ENCODE measurements at regions not wholly inside any gene's neighbourhood (a gene's known extent, or its start where the extent isn't known, plus 50 kb on each side); places are given as distances from the start of the nearest gene placed in this dataset.

DNA sequence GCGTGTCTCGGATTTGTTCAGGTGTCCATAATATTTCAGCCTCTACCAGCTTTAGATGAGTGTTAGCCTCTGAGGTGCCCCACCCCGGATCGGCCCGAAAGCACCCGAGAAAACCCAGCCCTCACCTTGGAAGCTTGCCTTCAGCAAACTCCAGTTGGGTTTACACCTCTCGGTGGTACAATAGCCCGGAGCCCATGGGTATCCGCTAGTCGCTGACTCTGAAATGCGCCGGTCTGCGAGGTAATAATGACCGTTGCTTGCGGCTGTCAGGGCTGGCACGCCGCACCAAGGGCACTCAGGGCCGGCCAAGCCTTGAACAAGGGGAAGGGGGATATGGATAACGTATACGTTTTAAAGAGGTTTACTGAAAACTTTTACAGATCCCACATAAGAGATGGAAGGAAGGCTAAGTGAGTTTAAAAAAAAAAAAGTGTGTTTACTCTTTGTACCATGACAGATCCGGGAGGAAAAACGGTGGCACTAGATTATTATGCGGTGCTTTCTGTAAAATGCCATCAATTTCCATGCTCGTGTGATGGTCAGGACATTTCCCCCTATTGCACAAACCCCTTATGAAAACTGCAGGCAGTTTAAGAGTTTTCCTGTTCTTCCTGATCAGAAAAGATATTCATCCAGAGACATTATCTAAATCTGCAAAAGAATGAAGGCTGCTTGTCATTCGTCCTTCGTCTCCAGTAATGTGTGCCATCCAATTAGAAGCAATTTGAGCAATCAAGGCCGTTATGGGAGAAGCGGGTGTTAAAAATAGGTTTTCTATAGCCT lies 124.2 kb downstream of the TMEM161B start:
- no peak for DNase-seq (ENCODE audit: low spot score)

DNA sequence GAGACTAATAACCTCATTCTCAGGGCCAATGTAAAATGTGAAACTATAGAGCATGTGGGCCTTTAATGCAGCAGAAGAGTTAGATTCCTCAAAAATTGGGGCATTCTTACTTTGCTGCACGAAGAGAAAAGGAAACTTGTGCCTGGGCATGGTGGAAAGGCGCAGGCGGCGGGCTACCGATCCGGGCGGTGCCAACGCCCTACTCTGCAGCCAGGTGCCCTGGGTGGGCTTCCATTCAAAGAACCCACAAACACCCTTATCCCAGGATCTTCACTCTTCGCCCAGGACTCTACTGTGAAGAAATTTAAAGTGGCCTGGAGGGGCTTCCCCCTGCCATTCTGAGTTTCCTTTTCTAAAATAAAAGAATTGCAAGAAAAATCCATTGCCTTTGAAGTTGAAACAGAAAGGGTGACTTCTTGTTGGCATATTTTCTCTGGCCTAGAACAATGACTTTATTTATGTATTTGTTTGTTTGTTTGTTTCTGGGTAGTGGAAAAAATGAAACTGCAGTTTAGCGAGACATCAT lies 124.9 kb downstream of the TMEM161B start:
- no peak for DNase-seq (ENCODE audit: low spot score)

DNA sequence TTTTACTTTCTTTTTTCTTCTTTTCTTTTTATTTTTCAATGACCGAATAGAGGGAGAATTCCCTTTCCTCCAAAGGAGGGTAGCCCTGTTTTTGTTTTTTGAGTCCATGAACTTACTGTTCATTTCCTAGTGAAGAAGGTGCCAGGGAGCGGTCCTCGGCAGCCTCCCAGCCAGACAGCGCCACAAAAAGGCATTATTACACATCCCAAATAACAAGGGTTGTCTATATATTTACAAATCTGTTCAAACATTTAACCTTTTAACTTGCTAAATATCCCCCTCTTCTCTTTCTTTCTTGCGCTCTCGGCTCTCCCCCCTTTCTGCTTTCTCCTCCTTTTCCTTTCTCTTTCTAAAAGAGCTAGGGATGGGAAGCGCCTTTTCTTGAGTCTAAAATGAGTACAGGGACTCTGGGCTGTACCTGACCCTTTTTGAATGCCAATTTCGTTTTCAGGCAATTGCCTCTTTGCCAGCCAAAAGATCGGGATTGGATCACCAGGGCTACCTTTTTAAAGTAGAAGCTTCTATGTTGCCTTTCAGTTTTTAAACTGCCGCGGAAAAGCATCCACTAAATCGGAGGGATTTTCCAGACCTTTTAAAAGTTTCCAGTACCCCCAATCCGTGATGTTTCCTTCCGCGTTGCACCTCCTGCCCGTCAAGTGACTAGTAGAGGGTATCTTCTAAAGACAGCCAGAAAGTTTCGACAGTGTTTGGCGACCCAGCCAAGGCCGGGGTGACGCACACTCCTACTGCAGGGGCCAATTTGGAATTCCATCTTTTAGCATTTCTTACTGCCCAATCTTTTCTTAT lies 125.6 kb downstream of the TMEM161B start:
- no peak for DNase-seq (ENCODE audit: low spot score)

- DNase-seq (ENCODE audit: low spot score) = no peak
Measured at GRCh38 chr5:88142636-88142885, 126.1 kb downstream of the TMEM161B start.

DNA sequence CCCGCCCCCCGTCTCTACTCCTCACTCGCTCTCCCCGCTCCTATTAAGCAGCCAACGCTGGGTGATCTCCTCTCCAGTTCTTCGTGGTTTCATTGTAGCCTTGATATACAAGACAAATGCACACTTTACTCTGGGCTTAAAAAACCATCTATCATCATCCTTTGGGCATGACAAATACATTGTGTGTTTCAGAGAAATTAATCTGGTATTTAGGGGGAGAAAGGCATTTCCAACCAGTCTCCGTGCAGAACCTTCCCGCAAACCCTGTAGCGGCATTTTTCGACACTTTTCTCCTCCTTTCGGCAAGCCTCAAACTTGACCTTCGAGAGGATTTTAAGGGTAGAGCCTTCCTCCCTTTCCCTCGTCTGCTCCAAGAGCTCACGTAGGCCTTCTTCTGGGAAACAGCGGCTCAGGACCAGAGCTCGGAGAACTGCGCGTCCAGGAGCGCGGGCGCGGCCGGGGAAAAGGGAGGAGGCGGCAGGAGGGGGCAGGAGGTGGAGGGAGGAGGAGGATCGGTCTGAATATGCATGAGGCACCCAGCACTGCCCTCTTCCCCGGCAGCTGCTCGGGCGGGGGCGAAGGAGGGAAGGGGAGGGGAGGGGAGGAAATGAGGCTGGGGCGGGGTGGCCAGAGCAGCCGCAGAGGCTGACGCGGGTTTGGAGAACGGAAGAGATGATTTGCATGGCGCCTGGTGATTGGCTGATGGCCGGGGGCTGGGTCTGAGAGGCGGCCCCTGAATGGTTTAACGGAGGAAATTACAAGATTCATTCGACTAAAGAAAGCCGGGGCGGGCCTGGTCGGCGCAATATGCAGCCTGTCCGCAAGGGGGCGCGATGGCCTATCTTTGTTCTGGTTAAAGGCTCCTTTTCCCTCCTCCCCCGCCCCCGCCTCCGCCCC lies 127.5 kb downstream of the TMEM161B start:
- DNase-seq (ENCODE audit: low spot score) = peak; percentile 52

GRCh38 chr5:88140396-88140855 lies 128.2 kb downstream of the TMEM161B start:
- no peak for DNase-seq (ENCODE audit: low spot score)

DNA sequence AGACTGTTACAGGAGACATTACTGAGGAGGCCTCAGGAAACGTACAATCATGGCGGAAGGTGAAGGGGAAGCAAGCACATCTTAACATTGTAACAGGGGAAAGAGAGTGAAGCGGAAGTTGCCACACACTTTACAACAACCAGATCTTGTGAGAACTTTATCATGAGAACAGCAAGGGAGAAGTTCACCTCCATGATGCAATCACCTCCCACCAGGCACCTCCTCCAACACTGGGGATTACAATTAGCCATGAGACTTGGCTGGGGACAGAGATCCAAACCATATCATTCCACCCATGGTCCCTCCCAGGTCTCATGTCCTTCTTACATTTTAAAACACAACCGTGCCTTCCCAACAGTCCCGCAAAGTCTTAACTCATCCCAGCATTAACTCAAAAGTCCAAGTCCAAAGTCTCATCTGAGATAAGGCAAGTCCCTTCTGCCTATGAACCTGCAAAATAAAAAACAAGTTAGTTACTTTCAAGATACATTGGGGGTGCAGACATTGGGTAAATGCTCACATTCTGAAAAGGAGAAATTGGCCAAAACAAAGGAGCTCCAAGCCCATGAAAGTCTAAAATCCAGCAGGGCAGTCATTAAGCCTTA lies 138.3 kb downstream of the TMEM161B start:
- no peak for DNase-seq (ENCODE audit: low spot score)

DNA sequence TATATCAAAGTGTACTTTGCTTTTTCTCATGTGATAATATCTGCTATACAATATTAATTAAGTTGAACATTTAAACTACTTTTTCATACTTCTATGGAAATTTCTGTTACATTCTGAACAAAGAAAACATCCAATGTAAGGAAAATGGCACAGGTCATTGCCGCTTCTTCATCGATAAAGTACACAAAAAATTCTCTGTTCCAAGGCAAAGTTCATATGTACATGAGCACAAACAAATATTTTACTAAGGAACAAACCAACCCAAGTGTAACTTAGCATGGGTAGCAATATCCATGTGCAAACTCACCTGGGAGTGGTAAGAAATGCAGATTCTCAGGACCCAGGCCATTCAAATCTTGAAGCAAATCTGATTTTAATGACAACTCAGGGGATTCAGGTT lies 139.8 kb downstream of the TMEM161B start:
- no peak for DNase-seq (ENCODE audit: low spot score)

DNA sequence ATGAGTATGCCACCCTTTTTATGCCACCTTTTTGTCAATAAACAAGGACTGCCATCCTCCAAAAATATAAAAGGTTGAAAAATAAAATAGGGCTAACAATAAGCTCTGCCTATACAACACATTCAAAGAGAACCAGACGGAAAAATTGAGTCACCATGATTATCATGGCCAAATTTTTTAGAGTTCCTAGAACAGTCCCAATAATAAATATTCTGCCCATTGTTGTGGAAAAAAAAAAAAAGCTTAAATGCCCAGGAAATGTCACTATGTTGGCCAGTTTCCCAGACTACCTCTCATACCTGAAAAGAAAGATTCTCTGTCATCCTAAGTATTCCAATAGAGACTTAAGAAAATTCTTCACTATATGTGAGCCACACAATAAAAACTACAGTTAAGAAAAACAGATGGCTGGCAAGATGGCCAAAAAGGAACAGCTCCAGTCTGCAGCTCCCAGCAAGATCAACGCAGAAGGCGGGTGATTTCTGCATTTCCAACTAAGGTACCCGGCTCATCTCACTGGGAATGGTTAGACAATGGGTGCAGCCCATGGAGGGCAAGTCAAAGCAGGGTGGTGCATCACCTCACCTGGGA lies 149.0 kb downstream of the TMEM161B start:
- no peak for DNase-seq (ENCODE audit: low spot score)

GRCh38 chr5:88118179-88118578 lies 150.5 kb downstream of the TMEM161B start:
- no peak for DNase-seq (ENCODE audit: low spot score)

DNA sequence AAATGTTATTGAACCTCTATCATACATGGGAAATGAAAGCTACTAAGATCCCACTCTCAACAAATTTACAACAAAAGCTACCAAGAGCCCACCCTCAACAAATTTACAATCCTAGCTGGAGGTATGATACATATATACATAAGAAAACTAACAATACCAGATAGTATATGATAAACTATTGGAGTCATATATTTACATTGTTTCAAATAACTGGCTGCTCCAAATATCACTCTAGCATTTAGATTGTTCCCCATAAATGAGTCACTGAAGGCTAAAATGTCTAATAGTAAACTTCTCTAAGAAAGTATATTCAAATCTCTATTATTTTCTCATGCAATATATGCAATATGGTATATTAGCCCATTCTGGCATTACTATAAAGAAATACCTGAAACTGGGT lies 151.1 kb downstream of the TMEM161B start:
- DNase-seq (ENCODE audit: low spot score) = no peak

DNA sequence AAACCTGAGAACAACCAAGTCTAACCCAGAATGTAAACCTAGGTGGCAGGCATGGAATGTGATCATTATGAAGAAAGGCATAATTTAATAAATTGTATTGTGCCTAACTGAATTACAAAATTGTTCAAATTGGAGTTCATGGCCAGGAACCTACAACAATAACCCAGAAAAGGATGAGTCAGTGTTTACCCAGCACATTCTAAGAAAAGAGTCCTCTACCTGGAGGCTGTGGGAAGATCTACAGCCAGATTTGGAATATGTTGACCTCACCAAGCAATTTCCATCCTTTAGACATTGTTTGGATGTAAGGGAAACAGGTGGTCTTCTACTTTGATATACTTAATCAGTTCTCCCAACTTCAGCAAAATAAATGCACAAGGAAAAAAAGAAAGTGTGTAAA lies 152.2 kb downstream of the TMEM161B start:
- no peak for DNase-seq (ENCODE audit: low spot score)

DNA sequence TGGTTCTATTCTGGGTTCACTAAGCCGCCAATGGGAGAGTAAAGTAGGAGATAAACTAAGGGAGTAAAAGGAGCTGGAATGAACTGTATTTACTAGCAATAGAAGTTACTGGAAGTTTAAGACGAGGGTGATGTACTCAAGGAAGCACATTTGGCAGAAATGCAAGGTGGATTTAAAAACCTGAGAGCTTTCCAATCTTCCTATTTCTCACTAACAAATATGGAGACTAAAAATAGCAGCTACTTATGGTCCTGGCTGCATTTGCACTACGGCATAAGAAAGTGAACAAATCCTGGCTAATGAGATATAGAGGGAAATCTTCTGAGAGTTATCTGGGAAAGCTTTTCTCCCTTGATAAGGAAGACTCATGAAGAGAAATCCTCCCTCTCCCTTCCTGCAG lies 153.4 kb downstream of the TMEM161B start:
- DNase-seq (ENCODE audit: low spot score) = no peak

- DNase-seq (ENCODE audit: low spot score) = no peak
Measured at GRCh38 chr5:88113429-88113828, 155.2 kb downstream of the TMEM161B start.

DNA sequence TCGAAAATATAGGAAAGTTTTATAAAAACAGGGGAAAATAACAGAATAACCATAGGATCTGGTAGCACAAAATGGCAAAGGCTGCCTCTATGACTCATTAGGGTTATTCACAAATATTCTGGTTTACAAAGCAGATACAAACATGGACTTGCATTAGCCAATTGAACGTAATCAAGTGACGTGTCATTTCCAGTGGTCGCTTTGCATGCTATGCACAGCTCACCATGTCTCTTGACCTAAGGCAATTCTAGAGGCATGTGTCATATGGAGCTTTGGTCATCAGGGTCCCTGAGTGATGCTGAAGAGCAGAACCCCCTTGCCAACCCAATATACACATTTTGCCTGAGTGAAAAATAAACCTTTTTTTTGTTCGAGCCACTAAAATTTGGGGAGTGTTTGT lies 158.8 kb downstream of the TMEM161B start:
- DNase-seq (ENCODE audit: low spot score) = no peak

DNA sequence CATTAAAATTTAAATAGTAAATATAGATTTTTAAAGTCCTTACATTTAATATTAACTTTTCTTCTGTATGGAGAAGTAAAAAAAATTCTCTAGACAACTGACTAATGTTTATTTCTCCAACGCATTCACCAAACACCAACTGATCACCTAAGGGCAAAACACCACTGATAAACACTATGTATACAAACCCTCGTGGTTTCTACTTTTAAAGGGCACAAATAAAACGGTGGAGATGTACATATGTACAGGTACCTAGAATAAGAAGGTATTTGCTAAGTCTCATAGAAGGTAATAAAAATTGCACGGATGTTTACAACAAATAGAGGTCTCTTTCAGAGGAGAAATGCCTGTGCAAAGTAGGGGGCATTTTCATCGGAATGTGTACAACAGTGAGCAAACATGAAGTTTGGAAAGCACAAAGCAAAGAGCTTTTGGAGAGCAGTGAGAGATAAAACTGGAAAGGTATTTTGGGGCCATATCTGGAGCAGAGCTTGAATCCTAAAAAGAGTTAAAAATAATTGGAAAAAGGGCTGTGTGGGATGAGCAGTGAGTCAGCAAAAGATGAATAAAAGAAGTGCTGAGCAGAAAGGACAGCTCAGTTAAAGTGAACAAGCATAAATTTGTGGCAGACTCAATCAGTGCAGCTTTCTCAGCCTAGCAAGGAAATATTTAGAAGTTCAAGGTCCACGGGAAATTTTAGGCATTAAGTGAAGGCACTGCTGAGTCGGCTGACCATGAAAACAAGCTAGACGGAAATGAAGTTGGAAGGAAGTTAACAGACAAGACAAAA lies 160.0 kb downstream of the TMEM161B start:
- no peak for DNase-seq (ENCODE audit: low spot score)

GRCh38 chr5:88094906-88095496 lies 173.6 kb downstream of the TMEM161B start:
- no peak for DNase-seq (ENCODE audit: low spot score)

DNA sequence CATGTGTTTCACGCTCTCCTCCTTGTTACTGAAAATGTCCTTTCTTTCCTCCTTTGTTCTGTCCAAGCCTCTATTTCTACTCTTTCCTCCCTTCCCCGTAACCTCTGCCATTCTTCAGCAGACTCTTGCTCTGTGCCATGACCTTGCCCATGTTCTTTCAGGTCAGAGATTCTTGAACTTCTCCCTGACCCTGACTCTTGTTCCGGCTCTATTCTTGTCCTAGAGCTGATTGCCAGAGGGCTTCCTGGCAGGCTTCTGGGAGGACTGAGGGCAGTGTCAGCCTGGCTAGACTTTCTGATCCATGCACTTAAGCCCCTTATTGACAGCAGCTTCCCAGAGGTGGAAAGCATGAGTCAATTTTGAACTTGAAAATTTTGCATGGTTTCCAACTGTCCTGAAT lies 174.2 kb downstream of the TMEM161B start:
- no peak for DNase-seq (ENCODE audit: low spot score)

GRCh38 chr5:88093765-88094164 lies 174.9 kb downstream of the TMEM161B start:
- DNase-seq (ENCODE audit: low spot score) = no peak

GRCh38 chr5:88092958-88093605 lies 175.6 kb downstream of the TMEM161B start:
- DNase-seq (ENCODE audit: low spot score) = no peak

Data from hematopoietic multipotent progenitor cell treated with erythropoietin and hydrocortisone succinate and interleukin-3 and kit ligand, for 17 days (in vitro differentiated cells).